Hepatocyte (in vitro differentiated cells): ENCODE measurements at regions not wholly inside any gene's neighbourhood (a gene's known extent, or its start where the extent isn't known, plus 50 kb on each side); places are given as distances from the start of the nearest gene placed in this dataset.

Experiments used
- DNase-seq: peaks from one replicate; pipeline ENCODE4 v3.0.0-alpha.2; 2016; ENCODE audit warnings: low spot score
- H2AFZ ChIP-seq: fragments of 200-600 bp; sonication (generic); 2 replicates; pipeline ENCODE4 v1.6.0; 2016; ENCODE audit warnings: antibody characterized with exemption, mild to moderate bottlenecking
- H3K27ac ChIP-seq: fragments of 200-600 bp; sonication (generic); 2 replicates; pipeline ENCODE4 v1.5.1; 2016; ENCODE audit warnings: mild to moderate bottlenecking
- H3K27me3 ChIP-seq: fragments of 200-600 bp; sonication (generic); 2 replicates; pipeline ENCODE4 v1.6.1; 2016
- H3K36me3 ChIP-seq: fragments of 200-600 bp; sonication (generic); replicated peaks from 2 replicates; pipeline ENCODE4 v1.5.1; 2016; ENCODE audit warnings: low read depth; ENCODE audit not compliant: insufficient read depth
- H3K4me1 ChIP-seq: fragments of 200-600 bp; sonication (generic); 2 replicates; pipeline ENCODE4 v1.5.1; 2016; ENCODE audit warnings: mild to moderate bottlenecking, moderate library complexity; ENCODE audit not compliant: insufficient read depth
- H3K4me2 ChIP-seq: fragments of 200-600 bp; sonication (generic); 2 replicates; pipeline ENCODE4 v1.6.0; 2016
- H3K4me3 ChIP-seq: fragments of 200-600 bp; sonication (generic); 2 replicates; pipeline ENCODE4 v1.5.1; 2016; ENCODE audit warnings: mild to moderate bottlenecking
- H3K79me2 ChIP-seq: fragments of 200-600 bp; sonication (generic); 2 replicates; pipeline ENCODE4 v1.6.0; 2017; ENCODE audit warnings: mild to moderate bottlenecking
- H3K9me2 ChIP-seq: fragments of 200-600 bp; sonication (generic); replicated peaks from 2 replicates; pipeline ENCODE4 v1.6.0; 2017; ENCODE audit warnings: mild to moderate bottlenecking; ENCODE audit not compliant: insufficient read depth
- H3K9me3 ChIP-seq: fragments of 200-600 bp; sonication (generic); 2 replicates; pipeline ENCODE4 v1.5.1; 2016; ENCODE audit warnings: low read depth, mild to moderate bottlenecking
- H4K20me1 ChIP-seq: fragments of 200-600 bp; sonication (generic); 2 replicates; pipeline ENCODE4 v1.6.0; 2016; ENCODE audit warnings: mild to moderate bottlenecking; ENCODE audit not compliant: insufficient read depth, poor library complexity, severe bottlenecking
- EZH2 ChIP-seq: fragments of 200-600 bp; sonication (generic); IDR thresholded peaks from 2 replicates; pipeline ENCODE4 v1.6.1; 2016; ENCODE audit warnings: antibody characterized with exemption, mild to moderate bottlenecking, borderline replicate concordance
- EZH2phosphoT487 ChIP-seq: fragments of 200-600 bp; sonication (generic); IDR thresholded peaks from one replicate; pipeline ENCODE4 v1.6.1; 2018; ENCODE audit warnings: antibody characterized with exemption, mild to moderate bottlenecking, low read depth, moderate library complexity; ENCODE audit not compliant: unreplicated experiment, severe bottlenecking
- WGBS: methylation state at CpG from one replicate; pipeline ENCODE4 v1.1.6; 2016; ENCODE audit warnings: low lambda C conversion rate; ENCODE audit errors: missing lambda C conversion rate; 5-methylcytosine and 5-hydroxymethylcytosine counted together
- TF ChIP-seq, protein P1 (sequence below): fragments of 200-600 bp; sonication (generic); IDR thresholded peaks from 2 replicates; pipeline ENCODE4 v1.5.1; 2016; ENCODE audit warnings: antibody characterized with exemption, mild to moderate bottlenecking; ENCODE audit not compliant: poor library complexity

DNA sequence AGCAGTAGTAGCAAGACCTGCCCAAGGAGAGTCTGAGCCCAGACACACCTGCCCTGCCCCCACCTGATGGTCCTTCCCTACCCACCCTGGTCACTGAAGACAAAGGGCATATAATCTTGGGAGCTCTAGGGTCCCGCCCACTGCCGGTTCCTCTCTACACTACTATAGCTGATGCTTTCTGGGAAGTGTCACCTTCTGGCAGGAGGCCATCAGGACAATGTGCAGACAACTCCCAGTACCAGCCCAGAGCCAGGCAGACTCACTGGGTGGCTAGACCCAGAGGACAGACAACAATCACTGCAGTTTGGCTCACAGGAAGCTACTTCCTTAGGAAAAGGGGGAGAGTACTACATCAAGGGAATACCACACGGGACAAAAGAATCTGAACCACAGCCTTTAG is 312.7 kb downstream of the SPRY1 start:
- Histone ChIP-seq H3K79me2 (no peaks in the 10 kb centered on the region), H3K27me3 (no peaks in the 10 kb centered on the region), H3K36me3 (no peaks in the 10 kb centered on the region), H3K27ac (no peak overlapping the region), H3K4me2 (no peak overlapping the region), H2AFZ (no peak overlapping the region), H3K9me2 (no peaks in the 10 kb centered on the region), H3K9me3 (peaks cover 4% of the 10 kb centered on the region), H3K4me3 (no peak overlapping the region), H3K4me1 (no peaks in the 10 kb centered on the region), H4K20me1 (no peaks in the 10 kb centered on the region)
- no peak for DNase-seq
- TF ChIP-seq EZH2, result no peak
- TF ChIP-seq, protein P1, sequence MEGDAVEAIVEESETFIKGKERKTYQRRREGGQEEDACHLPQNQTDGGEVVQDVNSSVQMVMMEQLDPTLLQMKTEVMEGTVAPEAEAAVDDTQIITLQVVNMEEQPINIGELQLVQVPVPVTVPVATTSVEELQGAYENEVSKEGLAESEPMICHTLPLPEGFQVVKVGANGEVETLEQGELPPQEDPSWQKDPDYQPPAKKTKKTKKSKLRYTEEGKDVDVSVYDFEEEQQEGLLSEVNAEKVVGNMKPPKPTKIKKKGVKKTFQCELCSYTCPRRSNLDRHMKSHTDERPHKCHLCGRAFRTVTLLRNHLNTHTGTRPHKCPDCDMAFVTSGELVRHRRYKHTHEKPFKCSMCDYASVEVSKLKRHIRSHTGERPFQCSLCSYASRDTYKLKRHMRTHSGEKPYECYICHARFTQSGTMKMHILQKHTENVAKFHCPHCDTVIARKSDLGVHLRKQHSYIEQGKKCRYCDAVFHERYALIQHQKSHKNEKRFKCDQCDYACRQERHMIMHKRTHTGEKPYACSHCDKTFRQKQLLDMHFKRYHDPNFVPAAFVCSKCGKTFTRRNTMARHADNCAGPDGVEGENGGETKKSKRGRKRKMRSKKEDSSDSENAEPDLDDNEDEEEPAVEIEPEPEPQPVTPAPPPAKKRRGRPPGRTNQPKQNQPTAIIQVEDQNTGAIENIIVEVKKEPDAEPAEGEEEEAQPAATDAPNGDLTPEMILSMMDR, result no peak
- TF ChIP-seq EZH2phosphoT487, result no peak
- WGBS, result 88% methylated on average over 3 of the region's 3 CpGs

DNA sequence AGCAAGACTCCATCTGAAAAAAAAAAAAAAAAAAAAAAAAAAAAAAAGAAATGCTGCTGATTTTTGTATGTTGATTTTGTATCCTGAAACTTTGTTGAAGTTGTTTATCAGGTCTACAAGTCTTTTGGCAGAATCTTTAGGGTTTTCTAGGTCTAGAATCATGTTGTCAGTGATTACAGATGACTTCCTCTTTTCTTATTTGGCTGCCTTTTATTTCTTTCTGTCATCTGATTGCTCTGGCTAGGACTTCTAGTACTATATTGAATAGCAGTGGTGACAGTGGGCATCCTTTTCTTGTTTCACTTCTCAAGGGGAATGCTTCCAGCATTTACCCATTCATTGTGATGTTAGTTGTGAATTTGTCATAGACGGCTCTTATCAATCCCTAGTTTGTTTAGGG is 334.4 kb downstream of the SPRY1 start:
- no peak for DNase-seq
- Histone ChIP-seq H3K27me3 (no peaks in the 10 kb centered on the region), H3K27ac (no peak overlapping the region), H3K36me3 (no peaks in the 10 kb centered on the region), H3K9me3 (no peaks in the 10 kb centered on the region), H2AFZ (no peak overlapping the region), H3K4me1 (no peaks in the 10 kb centered on the region), H4K20me1 (no peaks in the 10 kb centered on the region), H3K4me2 (no peak overlapping the region), H3K79me2 (no peaks in the 10 kb centered on the region), H3K9me2 (no peaks in the 10 kb centered on the region), H3K4me3 (no peak overlapping the region)
- 84% methylated on average over 1 of the region's 1 CpG for WGBS
- TF ChIP-seq, protein P1, result no peak
- TF ChIP-seq EZH2, result no peak
- TF ChIP-seq EZH2phosphoT487, result no peak

DNA sequence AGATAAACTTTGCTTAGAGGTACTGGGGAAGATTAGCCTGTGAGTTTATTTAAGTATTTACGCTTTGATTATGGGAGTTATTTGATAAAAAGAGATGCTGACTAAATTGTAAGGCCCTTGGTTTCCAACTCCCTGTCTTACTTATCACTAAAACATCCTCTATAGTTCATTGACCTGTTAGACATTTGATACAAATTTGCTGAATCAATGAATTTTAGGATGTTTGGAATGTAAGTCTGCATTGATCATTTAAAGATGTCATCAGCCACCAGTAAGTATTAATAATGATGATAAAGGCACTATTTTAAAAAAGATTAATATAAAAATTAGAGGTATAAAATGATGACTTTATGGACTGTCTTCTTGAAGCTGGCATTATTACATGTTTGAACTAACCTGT is 340.6 kb downstream of the SPRY1 start:
- TF ChIP-seq EZH2phosphoT487, result no peak
- no peak for TF ChIP-seq EZH2
- TF ChIP-seq, protein P1, result no peak
- H3K9me2 ChIP-seq, result no peaks in the 10 kb centered on the region
- H2AFZ ChIP-seq, result no peak overlapping the region
- DNase-seq, result no peak
- no peak overlapping the region for H3K4me3 ChIP-seq
- H4K20me1 ChIP-seq, result no peaks in the 10 kb centered on the region
- H3K79me2 ChIP-seq, result no peaks in the 10 kb centered on the region
- WGBS, result 97% methylated on average over 1 of the region's 1 CpG
- no peaks in the 10 kb centered on the region for H3K9me3 ChIP-seq
- H3K36me3 ChIP-seq, result no peaks in the 10 kb centered on the region
- no peaks in the 10 kb centered on the region for H3K4me1 ChIP-seq
- no peak overlapping the region for H3K27ac ChIP-seq
- no peak overlapping the region for H3K4me2 ChIP-seq
- no peaks in the 10 kb centered on the region for H3K27me3 ChIP-seq

DNA sequence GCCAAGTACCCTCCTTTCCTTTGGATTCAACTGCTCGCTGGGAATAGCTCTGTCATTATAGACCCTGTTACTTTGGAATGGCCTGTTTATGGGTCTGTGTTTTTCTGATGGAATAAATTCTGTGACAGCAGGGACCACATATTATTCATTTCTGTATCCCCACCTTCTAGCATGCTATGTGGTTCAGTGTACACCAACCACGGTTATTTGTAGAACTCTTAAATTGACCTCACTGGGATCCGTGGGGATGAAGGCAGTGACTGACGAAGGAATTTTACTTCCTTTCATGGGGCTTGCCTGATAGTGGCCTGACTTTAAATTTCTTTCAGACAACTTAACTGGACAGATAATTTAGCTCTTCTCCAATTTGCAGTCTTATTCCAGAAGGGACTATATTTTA is 343.2 kb downstream of the SPRY1 start:
- Histone ChIP-seq H3K27me3 (no peaks in the 10 kb centered on the region), H3K27ac (no peak overlapping the region), H3K9me3 (no peaks in the 10 kb centered on the region), H3K79me2 (no peaks in the 10 kb centered on the region), H3K36me3 (no peaks in the 10 kb centered on the region), H3K9me2 (no peaks in the 10 kb centered on the region), H3K4me3 (no peak overlapping the region), H4K20me1 (no peaks in the 10 kb centered on the region), H3K4me2 (no peak overlapping the region), H2AFZ (no peak overlapping the region), H3K4me1 (peaks cover under 1% of the 10 kb centered on the region)
- WGBS, result 98% methylated on average over 4 of the region's 4 CpGs
- no peak for DNase-seq
- TF ChIP-seq EZH2, result no peak
- TF ChIP-seq EZH2phosphoT487, result no peak
- TF ChIP-seq, protein P1, result no peak
